Keratinocyte (primary cell): ENCODE measurements at regions not wholly inside any gene's neighbourhood (a gene's known extent, or its start where the extent isn't known, plus 50 kb on each side); places are given as distances from the start of the nearest gene placed in this dataset.

Source experiments
- DNase-seq: peaks from one replicate; pipeline ENCODE4 v3.0.0-alpha.2; 2011; ENCODE audit warnings: low read depth, missing footprints, low spot score
- FAIRE-seq: peaks from 2 replicates; lab custom pipeline; 2011; peaks lifted over from hg19 to GRCh38; lab: Jason Lieb, UNC
- H2AFZ ChIP-seq: 2 replicates; pipeline ENCODE4 v1.6.0; 2012; ENCODE audit warnings: low read length, control low read depth, inconsistent platforms; ENCODE audit not compliant: control insufficient read depth
- H3K27ac ChIP-seq: 2 replicates; pipeline ENCODE4 v1.5.1; 2011; ENCODE audit warnings: low read length; ENCODE audit not compliant: control insufficient read depth, insufficient read depth
- H3K27me3 ChIP-seq: 3 replicates; pipeline ENCODE4 v1.6.0; 2011; ENCODE audit warnings: low read length; ENCODE audit not compliant: control insufficient read depth, insufficient read depth; ENCODE audit errors: extremely low read depth
- H3K36me3 ChIP-seq, 2 experiments: 2 replicates in 1 of 2; 3 replicates in 1 of 2; pipeline ENCODE4 v1.5.1; 2011; ENCODE audit warnings: low read length in 2 of 2, mild to moderate bottlenecking in 1 of 2; ENCODE audit not compliant: control insufficient read depth in 2 of 2, insufficient read depth in 2 of 2; ENCODE audit errors: extremely low read depth in 1 of 2
- H3K4me1 ChIP-seq: 3 replicates; pipeline ENCODE4 v1.5.1; 2011; ENCODE audit warnings: low read length; ENCODE audit not compliant: control insufficient read depth, insufficient read depth; ENCODE audit errors: extremely low read depth
- H3K4me2 ChIP-seq: 3 replicates; pipeline ENCODE4 v1.6.0; 2011; ENCODE audit warnings: low read depth, low read length; ENCODE audit not compliant: control insufficient read depth, insufficient read depth; ENCODE audit errors: extremely low read depth
- H3K4me3 ChIP-seq, 3 experiments: fragments of 200-600 bp in 1 of 3; sonication (generic) in 1 of 3; 2 replicates in 2 of 3; 3 replicates in 1 of 3; pipeline ENCODE4 v1.5.1; 2011 to 2016; ENCODE audit warnings: low read length in 3 of 3, mild to moderate bottlenecking in 3 of 3, control low read depth in 2 of 3, inconsistent platforms in 1 of 3, low read depth in 1 of 3, mixed read lengths in 1 of 3, mixed run types in 1 of 3, moderate library complexity in 1 of 3; ENCODE audit not compliant: control insufficient read depth in 2 of 3, insufficient read depth in 2 of 3; ENCODE audit errors: extremely low read depth in 1 of 3
- H3K79me2 ChIP-seq: 2 replicates; pipeline ENCODE4 v1.6.0; 2012; ENCODE audit warnings: low read length; ENCODE audit not compliant: control insufficient read depth, insufficient read depth
- H3K9ac ChIP-seq: 3 replicates; pipeline ENCODE4 v1.6.0; 2011; ENCODE audit warnings: low read length; ENCODE audit not compliant: control insufficient read depth, insufficient read depth; ENCODE audit errors: extremely low read depth
- H3K9me1 ChIP-seq: 3 replicates; pipeline ENCODE4 v1.6.0; 2011; ENCODE audit warnings: low read length; ENCODE audit not compliant: control insufficient read depth, insufficient read depth; ENCODE audit errors: extremely low read depth
- H3K9me3 ChIP-seq: 2 replicates; pipeline ENCODE4 v1.5.1; 2012; ENCODE audit warnings: low read depth, low read length; ENCODE audit not compliant: control insufficient read depth
- H4K20me1 ChIP-seq: 3 replicates; pipeline ENCODE4 v1.6.0; 2011; ENCODE audit warnings: low read length; ENCODE audit not compliant: control insufficient read depth, insufficient read depth; ENCODE audit errors: extremely low read depth
- EZH2 ChIP-seq: IDR thresholded peaks from one replicate; pipeline ENCODE4 v1.6.1; 2012; ENCODE audit warnings: inconsistent platforms, mild to moderate bottlenecking, low read length, moderate library complexity
- dilution Hi-C: fragments of 300-500 bp; cut with MboI; formaldehyde crosslinking; loops from one replicate; pipeline ENCODE4 v1.7.0; 2020; ENCODE audit warnings: low sequenced_read_pairs; ENCODE audit not compliant: extremely low pct_ligation_motif_present
- TF ChIP-seq, protein P1 (sequence below), 3 experiments: IDR thresholded peaks in 1 of 3; conservative IDR thresholded peaks in 1 of 3; optimal IDR thresholded peaks in 1 of 3; 2 replicates in 2 of 3; 3 replicates in 1 of 3; pipeline versions ENCODE3 to v1.5.1; 2011; ENCODE audit warnings: low read length in 3 of 3, mild to moderate bottlenecking in 3 of 3, moderate library complexity in 2 of 3, control low read depth in 1 of 3, inconsistent platforms in 1 of 3; ENCODE audit not compliant: insufficient read depth in 2 of 3; ENCODE audit errors: extremely low read depth in 1 of 3

DNA sequence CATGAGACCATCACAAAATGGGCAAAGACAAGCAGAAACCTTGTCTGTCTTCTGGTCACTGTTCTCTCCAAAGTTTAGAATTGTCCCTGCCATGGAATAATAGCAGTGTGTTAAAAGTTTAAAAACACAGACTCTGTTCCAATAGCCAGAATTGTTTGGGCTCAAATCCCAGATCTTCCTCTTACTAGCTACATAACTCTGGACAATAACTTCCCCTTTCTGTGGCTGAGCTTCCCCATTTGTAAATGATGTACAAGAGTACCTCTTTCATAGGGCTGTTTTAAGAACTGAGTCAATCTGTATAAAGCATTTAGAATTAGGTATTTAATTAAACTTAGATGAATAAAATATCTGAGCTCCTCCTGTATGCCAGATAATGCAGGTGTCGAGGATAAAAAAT is 623.0 kb downstream of the NTRK3 start:
- Histone ChIP-seq H3K9me1 (no peaks in the 10 kb centered on the region), H3K4me2 (no peak overlapping the region), H3K27ac (no peak overlapping the region), H3K4me1 (no peaks in the 10 kb centered on the region), H2AFZ (no peak overlapping the region), H3K36me3 (no peaks in the 10 kb centered on the region), H3K9ac (no peak overlapping the region), H4K20me1 (no peaks in the 10 kb centered on the region), H3K4me3 (no peak overlapping the region), H3K9me3 (no peaks in the 10 kb centered on the region), H3K79me2 (no peaks in the 10 kb centered on the region), H3K27me3 (no peaks in the 10 kb centered on the region)
- FAIRE-seq, result no peak
- dilution Hi-C loops, result no loop called here
- no peak for TF ChIP-seq EZH2
- TF ChIP-seq, protein P1, sequence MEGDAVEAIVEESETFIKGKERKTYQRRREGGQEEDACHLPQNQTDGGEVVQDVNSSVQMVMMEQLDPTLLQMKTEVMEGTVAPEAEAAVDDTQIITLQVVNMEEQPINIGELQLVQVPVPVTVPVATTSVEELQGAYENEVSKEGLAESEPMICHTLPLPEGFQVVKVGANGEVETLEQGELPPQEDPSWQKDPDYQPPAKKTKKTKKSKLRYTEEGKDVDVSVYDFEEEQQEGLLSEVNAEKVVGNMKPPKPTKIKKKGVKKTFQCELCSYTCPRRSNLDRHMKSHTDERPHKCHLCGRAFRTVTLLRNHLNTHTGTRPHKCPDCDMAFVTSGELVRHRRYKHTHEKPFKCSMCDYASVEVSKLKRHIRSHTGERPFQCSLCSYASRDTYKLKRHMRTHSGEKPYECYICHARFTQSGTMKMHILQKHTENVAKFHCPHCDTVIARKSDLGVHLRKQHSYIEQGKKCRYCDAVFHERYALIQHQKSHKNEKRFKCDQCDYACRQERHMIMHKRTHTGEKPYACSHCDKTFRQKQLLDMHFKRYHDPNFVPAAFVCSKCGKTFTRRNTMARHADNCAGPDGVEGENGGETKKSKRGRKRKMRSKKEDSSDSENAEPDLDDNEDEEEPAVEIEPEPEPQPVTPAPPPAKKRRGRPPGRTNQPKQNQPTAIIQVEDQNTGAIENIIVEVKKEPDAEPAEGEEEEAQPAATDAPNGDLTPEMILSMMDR (optimal IDR thresholded peaks at IDR 0.05 in 1 of 3, IDR thresholded peaks at IDR 0.05 in 1 of 3, conservative IDR thresholded peaks at IDR 0.05 in 1 of 3; ENCODE audit: extremely low read depth in 1 of 3, insufficient read depth in 2 of 3, low read length in 3 of 3), result no peak
- DNase-seq, result no peak

DNA sequence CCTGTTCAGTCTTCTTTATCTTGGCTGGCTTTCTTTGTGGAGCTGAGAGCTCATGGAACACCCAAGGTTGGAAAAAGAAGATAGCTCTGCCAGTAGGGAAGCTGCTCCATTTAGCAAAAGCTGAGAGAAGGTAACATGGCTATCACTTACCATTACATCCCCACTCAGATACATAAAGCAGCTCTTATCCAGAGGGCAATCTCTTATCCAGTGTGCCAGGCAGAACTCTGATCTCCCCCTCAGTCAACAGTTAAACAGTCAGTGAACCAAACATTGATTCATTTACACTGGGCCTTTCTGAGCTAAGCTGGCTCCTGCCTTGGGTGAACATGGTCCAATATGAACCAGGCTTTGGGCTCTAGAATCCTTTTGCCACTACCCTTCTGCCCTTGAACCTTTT is 624.2 kb downstream of the NTRK3 start:
- H3K4me3 ChIP-seq, result no peak overlapping the region
- no peak for FAIRE-seq
- H3K9ac ChIP-seq, result no peak overlapping the region
- H4K20me1 ChIP-seq, result no peaks in the 10 kb centered on the region
- no peaks in the 10 kb centered on the region for H3K79me2 ChIP-seq
- no peak for DNase-seq
- no peaks in the 10 kb centered on the region for H3K4me1 ChIP-seq
- no peaks in the 10 kb centered on the region for H3K27me3 ChIP-seq
- H3K9me1 ChIP-seq, result no peaks in the 10 kb centered on the region
- H3K4me2 ChIP-seq, result no peak overlapping the region
- dilution Hi-C loops, result no loop called here
- no peak overlapping the region for H2AFZ ChIP-seq
- TF ChIP-seq EZH2, result no peak
- TF ChIP-seq, protein P1 (optimal IDR thresholded peaks at IDR 0.05 in 1 of 3, IDR thresholded peaks at IDR 0.05 in 1 of 3, conservative IDR thresholded peaks at IDR 0.05 in 1 of 3; ENCODE audit: extremely low read depth in 1 of 3, insufficient read depth in 2 of 3, low read length in 3 of 3), result no peak
- H3K9me3 ChIP-seq, result no peaks in the 10 kb centered on the region
- H3K27ac ChIP-seq, result no peak overlapping the region
- H3K36me3 ChIP-seq, result no peaks in the 10 kb centered on the region
